ENCODE measurements at regions not wholly inside any gene's neighbourhood (a gene's known extent, or its start where the extent isn't known, plus 50 kb on each side); places are given as distances from the start of the nearest gene placed in this dataset.

DNA sequence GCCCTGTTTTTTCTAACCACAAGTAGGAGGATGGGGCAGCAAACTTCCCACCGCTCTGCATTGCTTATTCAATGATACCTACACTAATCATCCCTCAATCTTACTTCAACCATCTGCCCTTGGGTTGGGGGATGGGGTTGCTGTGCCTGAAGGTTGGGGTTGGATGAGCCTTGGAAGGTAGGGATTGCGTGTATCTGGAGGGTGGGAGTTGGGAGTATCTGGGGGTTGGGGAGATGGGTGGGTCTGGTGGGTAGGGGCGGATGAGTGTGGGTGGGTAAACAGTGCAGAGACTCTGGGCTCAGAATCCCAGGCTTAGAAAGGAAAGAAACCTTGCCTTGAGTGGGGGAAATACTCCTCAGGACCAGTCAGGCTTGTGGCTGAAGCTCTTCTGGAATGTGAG, 467.4 kb downstream of the DIRAS2 start:
- TF ChIP-seq, protein P1, sequence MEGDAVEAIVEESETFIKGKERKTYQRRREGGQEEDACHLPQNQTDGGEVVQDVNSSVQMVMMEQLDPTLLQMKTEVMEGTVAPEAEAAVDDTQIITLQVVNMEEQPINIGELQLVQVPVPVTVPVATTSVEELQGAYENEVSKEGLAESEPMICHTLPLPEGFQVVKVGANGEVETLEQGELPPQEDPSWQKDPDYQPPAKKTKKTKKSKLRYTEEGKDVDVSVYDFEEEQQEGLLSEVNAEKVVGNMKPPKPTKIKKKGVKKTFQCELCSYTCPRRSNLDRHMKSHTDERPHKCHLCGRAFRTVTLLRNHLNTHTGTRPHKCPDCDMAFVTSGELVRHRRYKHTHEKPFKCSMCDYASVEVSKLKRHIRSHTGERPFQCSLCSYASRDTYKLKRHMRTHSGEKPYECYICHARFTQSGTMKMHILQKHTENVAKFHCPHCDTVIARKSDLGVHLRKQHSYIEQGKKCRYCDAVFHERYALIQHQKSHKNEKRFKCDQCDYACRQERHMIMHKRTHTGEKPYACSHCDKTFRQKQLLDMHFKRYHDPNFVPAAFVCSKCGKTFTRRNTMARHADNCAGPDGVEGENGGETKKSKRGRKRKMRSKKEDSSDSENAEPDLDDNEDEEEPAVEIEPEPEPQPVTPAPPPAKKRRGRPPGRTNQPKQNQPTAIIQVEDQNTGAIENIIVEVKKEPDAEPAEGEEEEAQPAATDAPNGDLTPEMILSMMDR (conservative IDR thresholded peaks at IDR 0.05; ENCODE audit: low read length) = no peak
- TF ChIP-seq EZH2phosphoT487 (IDR thresholded peaks at IDR 0.05; ENCODE audit: borderline replicate concordance, low read depth, low read length) = no peak

Measured in OCI-LY7 (cell line).